GM21529 (cell line): ENCODE measurements at regions not wholly inside any gene's neighbourhood (a gene's known extent, or its start where the extent isn't known, plus 50 kb on each side); places are given as distances from the start of the nearest gene placed in this dataset.

ENCODE experiments used
- ATAC-seq: cut with Tn5 transposase; IDR thresholded peaks from one replicate; pipeline ENCODE4 v1.9.1; 2021; ENCODE audit not compliant: unreplicated experiment

- ATAC-seq = no peak
These were observed 118.7 kb downstream of the TENT4A start for GRCh38 chr5:6831678-6832671.

GRCh38 chr5:6832994-6833393, 119.8 kb downstream of the TENT4A start:
- no peak for ATAC-seq

- ATAC-seq = no peak
These were observed 120.2 kb downstream of the TENT4A start for GRCh38 chr5:6833406-6833805.

GRCh38 chr5:6837095-6837494, 123.9 kb downstream of the TENT4A start:
- no peak for ATAC-seq

- ATAC-seq = no peak
These were observed 124.4 kb downstream of the TENT4A start for GRCh38 chr5:6837519-6838110.

GRCh38 chr5:6838736-6839135, 125.5 kb downstream of the TENT4A start:
- no peak for ATAC-seq

GRCh38 chr5:6840136-6840793, 127.0 kb downstream of the TENT4A start:
- no peak for ATAC-seq

- ATAC-seq = no peak
These were observed 130.1 kb downstream of the TENT4A start for GRCh38 chr5:6843335-6843734.

GRCh38 chr5:6843821-6844220, 130.6 kb downstream of the TENT4A start:
- ATAC-seq = no peak

GRCh38 chr5:6845856-6846255, 132.6 kb downstream of the TENT4A start:
- ATAC-seq = no peak

- no peak for ATAC-seq
These were observed 134.6 kb downstream of the TENT4A start for GRCh38 chr5:6847870-6848269.

- ATAC-seq = no peak
These were observed 136.3 kb downstream of the TENT4A start for GRCh38 chr5:6849316-6850105.

GRCh38 chr5:6850106-6850432, 136.8 kb downstream of the TENT4A start:
- ATAC-seq = no peak

GRCh38 chr5:6856653-6857052, 143.4 kb downstream of the TENT4A start:
- ATAC-seq = no peak

GRCh38 chr5:6858419-6858818, 145.2 kb downstream of the TENT4A start:
- ATAC-seq = no peak

- no peak for ATAC-seq
These were observed 145.8 kb downstream of the TENT4A start for GRCh38 chr5:6859023-6859422.

- no peak for ATAC-seq
These were observed 146.9 kb downstream of the TENT4A start for GRCh38 chr5:6859951-6860638.

GRCh38 chr5:6861036-6861435, 147.8 kb downstream of the TENT4A start:
- no peak for ATAC-seq

- no peak for ATAC-seq
These were observed 148.4 kb downstream of the TENT4A start for GRCh38 chr5:6861667-6862066.

- ATAC-seq = no peak
These were observed 149.1 kb downstream of the TENT4A start for GRCh38 chr5:6862306-6862705.

GRCh38 chr5:6867712-6868111, 154.5 kb downstream of the TENT4A start:
- no peak for ATAC-seq
